Fibroblast of skin of left biceps (primary cell): ENCODE measurements at regions not wholly inside any gene's neighbourhood (a gene's known extent, or its start where the extent isn't known, plus 50 kb on each side); places are given as distances from the start of the nearest gene placed in this dataset.

ENCODE experiments used
- DNase-seq, 2 experiments: peaks; one replicate each; pipeline ENCODE4 v3.0.0-alpha.2; 2013; ENCODE audit warnings: low read depth in 2 of 2

GRCh38 chr5:167694325-167695147, 596.9 kb upstream of the WWC1 start:
- no peak for DNase-seq

- DNase-seq = no peak
These were observed 594.7 kb upstream of the WWC1 start for GRCh38 chr5:167696558-167697314.

- peak; percentile 98 to 99 for DNase-seq
These were observed 592.0 kb upstream of the WWC1 start for GRCh38 chr5:167699432-167699831.

GRCh38 chr5:167701051-167701450, 590.4 kb upstream of the WWC1 start:
- DNase-seq = no peak

GRCh38 chr5:167702014-167702413, 589.4 kb upstream of the WWC1 start:
- DNase-seq = no peak

GRCh38 chr5:167708449-167708848, 583.0 kb upstream of the WWC1 start:
- DNase-seq = no peak

GRCh38 chr5:167709625-167710024, 581.8 kb upstream of the WWC1 start:
- DNase-seq = no peak

GRCh38 chr5:167710444-167711073, 580.9 kb upstream of the WWC1 start:
- DNase-seq = no peak

GRCh38 chr5:167712986-167713585, 578.4 kb upstream of the WWC1 start:
- DNase-seq = no peak

GRCh38 chr5:167713896-167714295, 577.5 kb upstream of the WWC1 start:
- DNase-seq = no peak

- peak; percentile 82 to 83 for DNase-seq
These were observed 575.2 kb upstream of the WWC1 start for GRCh38 chr5:167716126-167716775.

- DNase-seq = no peak
These were observed 571.2 kb upstream of the WWC1 start for GRCh38 chr5:167720259-167720658.

- no peak for DNase-seq
These were observed 570.7 kb upstream of the WWC1 start for GRCh38 chr5:167720676-167721260.

- no peak for DNase-seq
These were observed 569.5 kb upstream of the WWC1 start for GRCh38 chr5:167721926-167722440.

- DNase-seq = peak; percentile 66
These were observed 568.1 kb upstream of the WWC1 start for GRCh38 chr5:167723254-167723871.

GRCh38 chr5:167725264-167725663, 566.2 kb upstream of the WWC1 start:
- peak; percentile 48 to 52 for DNase-seq

GRCh38 chr5:167725741-167726140, 565.7 kb upstream of the WWC1 start:
- DNase-seq = no peak

- peak; percentile 58 to 62 for DNase-seq
These were observed 564.8 kb upstream of the WWC1 start for GRCh38 chr5:167726642-167727041.

- DNase-seq = peak; percentile 97
These were observed 561.3 kb upstream of the WWC1 start for GRCh38 chr5:167730121-167730520.

GRCh38 chr5:167730656-167731055, 560.8 kb upstream of the WWC1 start:
- no peak for DNase-seq

GRCh38 chr5:167731951-167732350, 559.5 kb upstream of the WWC1 start:
- DNase-seq = no peak
